HepG2 (cell line): ENCODE measurements at regions not wholly inside any gene's neighbourhood (a gene's known extent, or its start where the extent isn't known, plus 50 kb on each side); places are given as distances from the start of the nearest gene placed in this dataset.
"Not testable (repeated sequence)": the region's sequence is repeated elsewhere in the genome, so short reads cannot be mapped to it uniquely, and the experiment has no call there.

ENCODE experiments used
- ATAC-seq: fragments of 200-7000 bp; cut with Tn5 transposase; 3 replicates; pipeline ENCODE4 v1.9.1; 2020; ENCODE audit warnings: mild to moderate bottlenecking, moderate library complexity
- BruUV-seq: library from RNA; stranded (reverse); fragments of 400-500 nt; replicated peaks from 2 replicates; lab custom pipeline; 2021; lab: Mats Ljungman, UMichigan
- CTCF ChIA-PET: fragments of 300-600 bp; formaldehyde crosslinking; extraction: SDS; loops from one replicate; lab custom pipeline; 2021; ENCODE audit warnings: low total read pairs, inconsistent platforms, low intra/inter-chr PET ratio; lab: Yijun Ruan, JAX
- POLR2A ChIA-PET: fragments of 350-600 bp; sonication (Branson Sonifier 250); formaldehyde crosslinking; loops from one replicate; lab custom pipeline; 2020; ENCODE audit warnings: antibody characterized with exemption, inconsistent platforms; lab: Yijun Ruan, JAX
- DNase-seq: peaks from one replicate; pipeline ENCODE4 v3.0.0-alpha.2; 2015; ENCODE audit warnings: low spot score
- FAIRE-seq: peaks from 3 replicates; lab custom pipeline; 2011; peaks lifted over from hg19 to GRCh38; lab: Jason Lieb, UNC
- H2AFZ ChIP-seq: one replicate; pipeline ENCODE4 v1.6.1; 2011; ENCODE audit warnings: low read length, inconsistent platforms
- H3K27ac ChIP-seq: fragments of 300-600 bp; 3 replicates; pipeline ENCODE4 v1.8.0; 2011; ENCODE audit warnings: mixed run types, mild to moderate bottlenecking, mixed read lengths, low read length, inconsistent platforms; ENCODE audit not compliant: insufficient read depth; ENCODE audit errors: extremely low read length
- H3K27me3 ChIP-seq, 2 experiments: fragments of 200-600 bp in 1 of 2; 2 replicates in 1 of 2; 3 replicates in 1 of 2; pipeline versions ENCODE4 v1.6.0 to v1.8.0; 2011; ENCODE audit warnings: low read length in 2 of 2, mild to moderate bottlenecking in 2 of 2, moderate library complexity in 2 of 2, inconsistent platforms in 1 of 2; ENCODE audit not compliant: insufficient read depth in 2 of 2, control insufficient read depth in 1 of 2
- H3K36me3 ChIP-seq, 2 experiments: fragments of 200-600 bp in 1 of 2; replicated peaks in 1 of 2; 2 replicates in 1 of 2; 3 replicates in 1 of 2; pipeline versions ENCODE4 v1.5.1 to v1.8.0; 2011; ENCODE audit warnings: low read length in 2 of 2, inconsistent platforms in 1 of 2; ENCODE audit not compliant: insufficient read depth in 2 of 2, control insufficient read depth in 1 of 2
- H3K4me1 ChIP-seq: 2 replicates; pipeline ENCODE4 v1.5.1; 2012; ENCODE audit warnings: low read length, inconsistent platforms; ENCODE audit not compliant: insufficient read depth
- H3K4me2 ChIP-seq: 2 replicates; pipeline ENCODE4 v1.6.0; 2011; ENCODE audit warnings: low read depth, low read length, inconsistent platforms
- H3K4me3 ChIP-seq, 3 experiments: fragments of 200-600 bp in 1 of 3; sonication (generic), shearing (Covaris generic) in 1 of 3; replicated peaks in 1 of 3; 2 replicates each; pipeline ENCODE4 v1.5.1; 2011 to 2016; ENCODE audit warnings: low read length in 3 of 3, inconsistent platforms in 2 of 3, low read depth in 2 of 3, mild to moderate bottlenecking in 2 of 3, control low read depth in 1 of 3, mixed read lengths in 1 of 3; ENCODE audit not compliant: insufficient read depth in 1 of 3
- H3K79me2 ChIP-seq: one replicate; pipeline ENCODE4 v1.6.1; 2011; ENCODE audit warnings: low read length, inconsistent platforms; ENCODE audit not compliant: insufficient read depth
- H3K9ac ChIP-seq: 2 replicates; pipeline ENCODE4 v1.6.0; 2011; ENCODE audit warnings: mild to moderate bottlenecking, low read depth, low read length, inconsistent platforms; ENCODE audit not compliant: insufficient read depth
- H3K9me3 ChIP-seq: 2 replicates; pipeline ENCODE4 v1.5.1; 2012; ENCODE audit warnings: mild to moderate bottlenecking, low read length
- H4K20me1 ChIP-seq: 2 replicates; pipeline ENCODE4 v1.6.0; 2011; ENCODE audit warnings: inconsistent platforms, mild to moderate bottlenecking, low read length, moderate library complexity; ENCODE audit not compliant: insufficient read depth
- WGBS: methylation state at CpG from one replicate; pipeline ENCODE4 v1.1.6; 2017; ENCODE audit warnings: low lambda C conversion rate; 5-methylcytosine and 5-hydroxymethylcytosine counted together
- in situ Hi-C: cut with HindIII; loops from 2 replicates; pipeline ENCODE4 v1.10.0; 2017; ENCODE audit warnings: low pct_unique_long_range_greater_than_20kb; ENCODE audit not compliant: extremely low pct_ligation_motif_present
- intact Hi-C: fragments of 100-400 bp; cut with micrococcal nuclease; formaldehyde crosslinking; loops from one replicate; pipeline ENCODE4 v1.10.0; 2022; ENCODE audit not compliant: unreplicated experiment
- TF ChIP-seq, protein P1 (sequence below), 2 experiments: fragments of 450-650 bp in 1 of 2; sonication (generic) in 1 of 2; formaldehyde crosslinking in 1 of 2; IDR thresholded peaks; 2 replicates each; pipeline versions ENCODE4 v1.6.1 to v1.8.0; 2016 to 2022; ENCODE audit warnings: antibody characterized with exemption in 1 of 2, mild to moderate bottlenecking in 1 of 2, missing genetic modification reagents in 1 of 2

DNA sequence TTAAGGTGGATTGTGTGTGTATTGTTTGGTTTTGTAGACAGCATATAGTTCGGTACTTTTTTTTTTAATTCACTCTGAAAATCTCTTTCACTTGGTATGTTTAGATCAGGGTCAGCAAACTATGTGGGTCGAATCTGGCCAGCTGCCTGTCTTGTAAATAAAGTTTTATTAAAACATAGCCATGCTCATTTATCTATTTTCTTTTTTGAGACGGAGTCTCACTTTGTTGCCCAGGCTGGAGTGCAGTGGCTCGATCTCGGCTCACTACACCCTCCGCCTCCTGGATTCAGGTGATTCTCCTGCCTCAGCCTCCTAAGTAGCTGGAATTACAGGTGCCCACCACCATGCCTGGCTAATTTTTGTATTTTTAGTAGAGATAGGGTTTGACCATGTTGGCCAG, 72.4 kb upstream of the EZR start:
- FAIRE-seq, H3K9me3 ChIP-seq, H3K27ac ChIP-seq, intact Hi-C loops, BruUV-seq, H3K27me3 ChIP-seq, H3K4me3 ChIP-seq, H3K4me2 ChIP-seq, ATAC-seq, CTCF ChIA-PET, DNase-seq, H2AFZ ChIP-seq, H3K4me1 ChIP-seq, H3K9ac ChIP-seq, H3K79me2 ChIP-seq, H4K20me1 ChIP-seq, H3K36me3 ChIP-seq, in situ Hi-C loops, POLR2A ChIA-PET: not testable (repeated sequence)
- TF ChIP-seq, protein P1, sequence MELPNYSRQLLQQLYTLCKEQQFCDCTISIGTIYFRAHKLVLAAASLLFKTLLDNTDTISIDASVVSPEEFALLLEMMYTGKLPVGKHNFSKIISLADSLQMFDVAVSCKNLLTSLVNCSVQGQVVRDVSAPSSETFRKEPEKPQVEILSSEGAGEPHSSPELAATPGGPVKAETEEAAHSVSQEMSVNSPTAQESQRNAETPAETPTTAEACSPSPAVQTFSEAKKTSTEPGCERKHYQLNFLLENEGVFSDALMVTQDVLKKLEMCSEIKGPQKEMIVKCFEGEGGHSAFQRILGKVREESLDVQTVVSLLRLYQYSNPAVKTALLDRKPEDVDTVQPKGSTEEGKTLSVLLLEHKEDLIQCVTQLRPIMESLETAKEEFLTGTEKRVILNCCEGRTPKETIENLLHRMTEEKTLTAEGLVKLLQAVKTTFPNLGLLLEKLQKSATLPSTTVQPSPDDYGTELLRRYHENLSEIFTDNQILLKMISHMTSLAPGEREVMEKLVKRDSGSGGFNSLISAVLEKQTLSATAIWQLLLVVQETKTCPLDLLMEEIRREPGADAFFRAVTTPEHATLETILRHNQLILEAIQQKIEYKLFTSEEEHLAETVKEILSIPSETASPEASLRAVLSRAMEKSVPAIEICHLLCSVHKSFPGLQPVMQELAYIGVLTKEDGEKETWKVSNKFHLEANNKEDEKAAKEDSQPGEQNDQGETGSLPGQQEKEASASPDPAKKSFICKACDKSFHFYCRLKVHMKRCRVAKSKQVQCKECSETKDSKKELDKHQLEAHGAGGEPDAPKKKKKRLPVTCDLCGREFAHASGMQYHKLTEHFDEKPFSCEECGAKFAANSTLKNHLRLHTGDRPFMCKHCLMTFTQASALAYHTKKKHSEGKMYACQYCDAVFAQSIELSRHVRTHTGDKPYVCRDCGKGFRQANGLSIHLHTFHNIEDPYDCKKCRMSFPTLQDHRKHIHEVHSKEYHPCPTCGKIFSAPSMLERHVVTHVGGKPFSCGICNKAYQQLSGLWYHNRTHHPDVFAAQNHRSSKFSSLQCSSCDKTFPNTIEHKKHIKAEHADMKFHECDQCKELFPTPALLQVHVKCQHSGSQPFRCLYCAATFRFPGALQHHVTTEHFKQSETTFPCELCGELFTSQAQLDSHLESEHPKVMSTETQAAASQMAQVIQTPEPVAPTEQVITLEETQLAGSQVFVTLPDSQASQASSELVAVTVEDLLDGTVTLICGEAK (IDR thresholded peaks at IDR 0.05): not testable (repeated sequence)
- TF ChIP-seq, protein P1 (CRISPR knock-in tag; IDR thresholded peaks at IDR 0.05): peak; percentile 74; the same call in 1 of the 2 replicates
- WGBS: 79% methylated on average over 6 of the region's 6 CpGs

DNA sequence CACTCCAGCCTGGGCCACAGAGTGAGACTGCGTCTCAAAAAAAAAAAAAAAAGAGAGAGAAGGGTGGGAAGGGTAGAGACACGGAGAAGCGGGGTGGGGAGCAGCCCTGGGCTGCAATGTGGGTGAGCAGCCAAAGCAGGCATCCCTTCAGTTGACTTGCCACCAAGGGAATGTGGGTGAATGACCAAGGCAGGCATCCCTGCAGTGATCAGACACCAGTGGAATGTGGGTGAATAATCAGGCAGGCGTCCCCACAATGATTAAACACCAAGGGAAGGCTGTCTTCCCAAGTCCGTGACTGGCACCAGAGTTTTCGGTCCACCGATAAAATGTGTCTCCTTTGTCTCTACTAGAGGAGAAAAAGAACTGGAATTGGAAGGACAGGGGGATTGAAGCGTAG, 69.0 kb upstream of the EZR start:
- CTCF ChIA-PET, intact Hi-C loops, DNase-seq, H3K4me1 ChIP-seq, ATAC-seq, FAIRE-seq, H3K36me3 ChIP-seq, H4K20me1 ChIP-seq, in situ Hi-C loops, H3K9ac ChIP-seq, H3K9me3 ChIP-seq, POLR2A ChIA-PET, BruUV-seq, H3K27me3 ChIP-seq, H3K4me2 ChIP-seq, H3K4me3 ChIP-seq, H2AFZ ChIP-seq, H3K79me2 ChIP-seq, H3K27ac ChIP-seq: not testable (repeated sequence)
- WGBS: 54% methylated on average over 8 of the region's 8 CpGs

DNA sequence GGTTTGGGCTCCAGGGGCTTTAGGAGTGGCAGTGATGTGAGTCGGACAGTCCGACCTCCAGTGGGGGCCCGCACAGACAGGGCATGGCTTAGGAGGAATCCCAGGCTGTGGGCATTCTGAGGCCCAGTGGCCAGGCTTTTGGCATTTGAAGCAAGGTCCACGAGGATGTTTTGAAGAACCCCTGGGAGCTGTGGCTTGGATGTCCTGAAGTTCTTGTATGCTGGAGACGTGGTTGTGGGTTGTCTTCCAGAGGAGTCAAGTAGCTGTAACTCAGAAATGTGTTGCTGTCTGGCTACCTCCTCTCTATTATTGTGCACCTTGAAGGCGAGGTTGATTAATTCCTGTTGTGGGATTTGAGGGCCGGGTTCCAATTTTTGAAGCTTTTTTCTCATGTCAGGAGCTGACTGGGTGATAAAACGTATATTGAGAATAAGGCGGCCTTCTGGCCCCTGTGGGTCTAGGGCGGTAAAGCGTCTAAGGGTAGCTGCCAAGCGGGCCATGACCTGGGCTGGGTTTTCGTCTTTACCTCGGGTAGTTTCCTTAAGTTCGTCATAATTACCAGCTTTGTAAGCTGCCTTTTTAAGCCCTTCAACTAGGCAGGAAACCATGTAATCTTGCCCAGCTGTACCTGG, 67.3 kb upstream of the EZR start:
- H3K27ac ChIP-seq, H3K36me3 ChIP-seq, H3K9me3 ChIP-seq, CTCF ChIA-PET, FAIRE-seq, POLR2A ChIA-PET, H3K79me2 ChIP-seq, BruUV-seq, H4K20me1 ChIP-seq, H2AFZ ChIP-seq, intact Hi-C loops, H3K9ac ChIP-seq, H3K4me1 ChIP-seq, H3K4me2 ChIP-seq, H3K27me3 ChIP-seq, ATAC-seq, DNase-seq, H3K4me3 ChIP-seq, in situ Hi-C loops: not testable (repeated sequence)
- 56% methylated on average over 15 of the region's 15 CpGs for WGBS
